BLaER1 (cell line): ENCODE measurements at regions not wholly inside any gene's neighbourhood (a gene's known extent, or its start where the extent isn't known, plus 50 kb on each side); places are given as distances from the start of the nearest gene placed in this dataset.

Experiments used
- H3K27ac ChIP-seq: shearing (Covaris generic); formaldehyde crosslinking; 2 replicates; pipeline ENCODE4 v1.8.1; 2022
- H3K27me3 ChIP-seq: shearing (Covaris generic); formaldehyde crosslinking; 2 replicates; pipeline ENCODE4 v1.8.1; 2022
- H3K36me3 ChIP-seq: shearing (Covaris generic); formaldehyde crosslinking; 2 replicates; pipeline ENCODE4 v1.8.1; 2022
- H3K4me1 ChIP-seq: shearing (Covaris generic); formaldehyde crosslinking; 2 replicates; pipeline ENCODE4 v1.8.1; 2022
- H3K4me2 ChIP-seq: shearing (Covaris generic); formaldehyde crosslinking; 2 replicates; pipeline ENCODE4 v1.8.1; 2022
- H3K4me3 ChIP-seq: shearing (Covaris generic); formaldehyde crosslinking; 2 replicates; pipeline ENCODE4 v1.8.1; 2022
- H3K9ac ChIP-seq: shearing (Covaris generic); formaldehyde crosslinking; 2 replicates; pipeline ENCODE4 v1.8.1; 2022
- H3K9me3 ChIP-seq: shearing (Covaris generic); formaldehyde crosslinking; 2 replicates; pipeline ENCODE4 v1.8.1; 2022
- H4K20me1 ChIP-seq: shearing (Covaris generic); formaldehyde crosslinking; 2 replicates; pipeline ENCODE4 v1.8.1; 2022
- Cebpa-rat ChIP-seq: shearing (Covaris generic); IDR thresholded peaks from 2 replicates; pipeline ENCODE4 v1.8.1; 2022

DNA sequence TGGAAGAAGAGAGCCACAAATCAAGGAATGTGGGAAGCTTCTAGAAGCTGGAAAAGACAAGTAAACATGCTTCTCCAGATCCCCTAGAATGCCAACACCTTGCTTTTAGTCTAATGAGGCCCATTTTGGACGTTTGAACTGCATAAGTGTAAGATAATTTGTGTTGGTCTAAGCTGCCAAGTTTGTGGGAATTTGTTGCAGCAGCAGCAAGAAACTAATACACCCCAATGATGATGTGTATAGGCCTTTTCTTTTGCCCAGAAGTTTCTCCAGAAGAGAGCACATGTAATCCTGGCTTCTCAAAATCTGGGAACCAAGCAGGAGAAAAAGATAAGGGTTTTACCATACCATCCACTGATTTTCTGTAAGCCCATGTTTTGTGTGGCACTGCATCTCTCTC lies 96.1 kb upstream of the DPT start:
- Histone ChIP-seq H3K36me3 (no peaks in the 10 kb centered on the region), H3K4me1 (no peaks in the 10 kb centered on the region), H3K9me3 (no peaks in the 10 kb centered on the region), H3K27ac (no peak overlapping the region), H3K9ac (no peak overlapping the region), H3K4me3 (no peak overlapping the region), H4K20me1 (no peaks in the 10 kb centered on the region), H3K27me3 (no peaks in the 10 kb centered on the region), H3K4me2 (no peak overlapping the region)
- no peak for TF ChIP-seq Cebpa-rat

DNA sequence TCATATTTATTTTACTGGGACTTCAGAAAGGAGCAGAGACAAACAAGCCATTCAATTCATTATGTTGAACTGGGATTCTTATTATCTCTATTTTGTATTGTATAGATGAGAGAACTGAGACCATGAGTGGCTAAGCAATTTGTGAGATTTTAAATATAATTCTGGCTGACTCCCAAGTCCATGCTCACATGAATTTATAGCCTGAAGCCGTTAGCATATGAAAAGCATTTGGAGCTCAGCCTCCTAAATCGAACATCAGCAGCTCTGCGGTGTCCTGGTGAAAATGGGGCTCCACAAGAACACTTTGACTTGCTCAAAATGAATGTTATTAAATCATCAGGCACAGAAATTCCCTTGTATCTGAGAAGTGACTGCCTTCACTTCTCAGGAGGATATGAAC lies 96.8 kb upstream of the DPT start:
- H4K20me1 ChIP-seq, result no peaks in the 10 kb centered on the region
- TF ChIP-seq Cebpa-rat, result no peak

DNA sequence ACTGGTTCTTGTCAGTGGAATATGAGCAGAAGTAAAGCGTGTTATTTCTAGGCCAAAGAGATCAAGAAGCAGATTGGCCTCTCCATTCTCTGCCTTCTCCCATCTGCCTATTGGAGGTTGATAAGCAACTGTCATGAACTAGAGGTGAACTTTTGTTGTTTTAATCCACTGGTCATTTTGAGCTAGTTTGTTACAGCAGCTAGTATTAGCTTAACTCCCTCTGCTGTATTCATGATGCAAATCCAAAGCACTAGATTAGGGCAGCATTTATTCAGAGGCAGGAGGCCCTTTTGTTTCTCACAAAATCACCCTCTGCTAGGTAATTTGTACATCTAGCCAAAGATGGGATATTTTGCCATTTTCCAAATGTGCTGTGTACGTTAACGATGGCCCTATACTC lies 97.3 kb upstream of the DPT start:
- Histone ChIP-seq H3K9me3 (no peaks in the 10 kb centered on the region), H3K9ac (no peak overlapping the region), H4K20me1 (no peaks in the 10 kb centered on the region), H3K4me2 (no peak overlapping the region), H3K36me3 (no peaks in the 10 kb centered on the region), H3K27ac (no peak overlapping the region), H3K4me3 (no peak overlapping the region), H3K27me3 (no peaks in the 10 kb centered on the region), H3K4me1 (no peaks in the 10 kb centered on the region)
- no peak for TF ChIP-seq Cebpa-rat

More for the DNA sequence above, 96.8 kb upstream of the DPT start:
- Histone ChIP-seq H3K4me1 (no peaks in the 10 kb centered on the region), H3K4me2 (no peak overlapping the region), H3K4me3 (no peak overlapping the region), H3K27ac (no peak overlapping the region), H3K9ac (no peak overlapping the region), H3K36me3 (no peaks in the 10 kb centered on the region), H3K9me3 (no peaks in the 10 kb centered on the region), H3K27me3 (no peaks in the 10 kb centered on the region)

DNA sequence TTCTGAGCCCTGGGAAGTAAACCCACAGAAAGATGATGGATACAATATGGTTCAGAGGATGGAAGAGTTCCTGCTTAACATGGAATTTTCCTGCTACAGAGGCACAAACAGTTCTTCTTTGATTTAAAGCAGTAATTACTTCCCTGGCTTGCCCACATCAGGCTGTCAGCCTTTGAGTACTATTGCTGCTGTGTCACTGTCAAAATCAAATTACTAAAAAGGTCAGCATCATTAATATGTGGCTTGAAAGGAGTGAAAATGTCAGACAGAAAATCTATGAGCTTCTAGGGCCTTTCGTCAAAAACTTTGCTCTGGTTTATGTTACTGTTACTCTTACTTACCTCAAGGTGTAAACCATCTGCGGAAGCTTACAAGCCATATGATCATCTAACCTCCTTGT lies 98.6 kb upstream of the DPT start:
- no peak overlapping the region for H3K9ac ChIP-seq
- no peaks in the 10 kb centered on the region for H4K20me1 ChIP-seq
- no peak for TF ChIP-seq Cebpa-rat
- H3K9me3 ChIP-seq, result no peaks in the 10 kb centered on the region
- no peak overlapping the region for H3K4me3 ChIP-seq
- no peaks in the 10 kb centered on the region for H3K27me3 ChIP-seq
- no peaks in the 10 kb centered on the region for H3K4me1 ChIP-seq
- H3K36me3 ChIP-seq, result no peaks in the 10 kb centered on the region
- H3K4me2 ChIP-seq, result no peak overlapping the region
- no peak overlapping the region for H3K27ac ChIP-seq

DNA sequence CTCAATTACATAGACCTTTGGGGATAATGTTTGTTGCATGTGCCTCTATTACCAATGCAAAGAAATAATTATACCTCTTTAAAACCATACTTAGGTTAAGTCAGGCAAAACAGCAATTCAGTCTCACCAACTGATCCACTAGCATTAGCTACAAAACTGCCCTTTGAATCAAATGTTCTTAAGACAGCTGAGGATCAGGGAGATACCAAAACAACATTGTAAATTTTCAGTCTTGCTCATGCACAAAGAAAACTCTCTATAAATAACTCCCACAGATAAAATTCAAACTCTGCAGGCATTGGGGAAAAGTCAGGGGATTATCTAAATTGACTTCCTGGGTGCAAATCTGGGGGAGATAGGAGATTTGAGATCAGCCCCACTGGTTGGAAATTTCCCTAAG lies 100.9 kb upstream of the DPT start:
- H3K4me3 ChIP-seq, result no peak overlapping the region
- H3K9me3 ChIP-seq, result no peaks in the 10 kb centered on the region
- peaks cover 9% of the 10 kb centered on the region for H3K4me1 ChIP-seq
- H3K27me3 ChIP-seq, result no peaks in the 10 kb centered on the region
- no peak for TF ChIP-seq Cebpa-rat
- H3K4me2 ChIP-seq, result no peak overlapping the region
- H4K20me1 ChIP-seq, result no peaks in the 10 kb centered on the region
- no peak overlapping the region for H3K27ac ChIP-seq
- no peaks in the 10 kb centered on the region for H3K36me3 ChIP-seq
- no peak overlapping the region for H3K9ac ChIP-seq

DNA sequence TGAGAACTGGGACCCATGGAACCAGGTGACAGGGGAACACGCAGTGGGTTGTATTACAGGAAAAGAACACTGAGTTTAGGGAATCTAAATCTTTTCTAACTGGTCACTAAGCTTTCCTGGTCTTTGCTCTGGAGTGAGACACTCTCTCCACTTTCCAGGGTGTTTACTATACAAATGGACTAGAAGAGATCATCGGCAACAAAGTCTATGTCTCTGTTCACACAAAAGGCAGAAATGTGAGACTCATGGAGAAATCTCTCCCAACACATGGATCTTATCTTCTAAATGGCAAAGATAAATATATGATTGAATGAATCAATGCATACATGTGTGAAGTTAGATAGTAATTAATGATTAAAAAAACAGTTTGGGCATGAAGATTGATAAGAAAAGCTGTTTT lies 101.6 kb upstream of the DPT start:
- H4K20me1 ChIP-seq, result no peaks in the 10 kb centered on the region
- no peaks in the 10 kb centered on the region for H3K36me3 ChIP-seq
- no peak for TF ChIP-seq Cebpa-rat
- no peak overlapping the region for H3K4me3 ChIP-seq
- no peak overlapping the region for H3K4me2 ChIP-seq
- H3K27ac ChIP-seq, result no peak overlapping the region
- H3K9ac ChIP-seq, result no peak overlapping the region
- peaks cover 9% of the 10 kb centered on the region for H3K4me1 ChIP-seq
- no peaks in the 10 kb centered on the region for H3K27me3 ChIP-seq
- H3K9me3 ChIP-seq, result no peaks in the 10 kb centered on the region

DNA sequence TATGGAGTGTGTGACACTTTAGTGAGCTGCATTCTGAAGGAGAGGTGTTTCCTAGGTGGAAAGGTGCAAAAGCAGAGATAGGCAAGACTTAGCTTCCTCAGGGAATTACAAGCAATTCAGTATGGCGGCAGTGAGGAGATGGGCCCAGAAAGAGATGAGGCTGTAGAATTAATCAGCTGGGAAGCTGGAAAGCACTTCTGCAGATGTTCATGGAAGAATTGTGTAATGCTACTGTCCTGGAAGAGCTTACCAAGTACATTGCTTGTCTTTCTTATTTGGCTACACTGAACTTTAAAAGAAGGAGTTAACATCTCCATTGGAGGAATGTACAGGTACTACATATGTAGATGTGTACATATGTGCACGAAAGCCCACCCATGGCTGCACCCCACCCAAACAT lies 103.7 kb upstream of the DPT start:
- Histone ChIP-seq H4K20me1 (no peaks in the 10 kb centered on the region), H3K36me3 (no peaks in the 10 kb centered on the region), H3K27me3 (no peaks in the 10 kb centered on the region), H3K9me3 (peaks cover 16% of the 10 kb centered on the region), H3K4me1 (peaks cover 9% of the 10 kb centered on the region), H3K4me2 (no peak overlapping the region), H3K9ac (no peak overlapping the region), H3K4me3 (no peak overlapping the region), H3K27ac (no peak overlapping the region)
- no peak for TF ChIP-seq Cebpa-rat

DNA sequence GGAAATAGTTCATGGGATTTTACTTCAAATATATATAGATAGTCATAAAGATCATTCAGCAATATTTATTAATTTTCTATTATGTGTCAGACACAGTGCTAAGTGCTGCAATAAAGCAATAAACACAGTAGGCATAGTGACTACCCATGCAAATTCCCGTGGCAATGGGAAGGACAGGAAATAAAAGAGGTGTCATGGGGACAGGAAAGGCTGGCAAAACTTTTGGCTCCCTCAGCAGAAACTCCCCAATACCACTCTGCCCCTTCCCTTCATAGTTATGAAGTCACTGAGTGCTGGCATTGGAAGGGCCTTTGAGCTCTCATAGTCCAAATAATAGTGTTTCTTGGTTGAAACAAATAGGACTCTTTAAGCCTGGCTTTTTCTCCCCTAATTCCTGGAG lies 104.4 kb upstream of the DPT start:
- no peak for TF ChIP-seq Cebpa-rat
- Histone ChIP-seq H3K4me3 (no peak overlapping the region), H3K27ac (no peak overlapping the region), H3K4me2 (peak overlapping the region; percentile 28), H4K20me1 (no peaks in the 10 kb centered on the region), H3K9ac (no peak overlapping the region), H3K27me3 (no peaks in the 10 kb centered on the region), H3K4me1 (peaks cover 9% of the 10 kb centered on the region), H3K9me3 (peaks cover 16% of the 10 kb centered on the region), H3K36me3 (no peaks in the 10 kb centered on the region)

DNA sequence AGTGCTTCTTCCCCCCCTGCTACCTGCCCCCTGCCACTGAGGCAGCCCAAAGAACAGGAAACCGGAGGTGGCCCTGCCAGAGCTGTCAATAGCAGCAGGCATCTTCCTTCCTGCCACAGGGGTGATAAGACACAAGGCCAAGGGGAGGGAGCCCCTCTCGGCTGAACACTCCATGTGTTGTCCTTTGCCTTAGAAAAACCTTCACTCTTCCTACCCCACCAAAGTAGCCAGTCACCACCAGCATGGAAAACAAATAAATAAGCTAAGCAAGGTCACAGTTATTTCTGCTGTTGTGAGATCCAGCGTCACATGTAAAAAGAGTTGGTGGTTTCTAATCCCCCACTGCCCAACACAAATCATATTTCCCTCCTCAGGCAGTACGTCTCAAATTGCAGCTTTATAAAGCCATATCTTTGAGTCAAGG lies 104.8 kb upstream of the DPT start:
- Histone ChIP-seq H3K27me3 (no peaks in the 10 kb centered on the region), H3K9ac (no peak overlapping the region), H3K4me1 (peaks cover 9% of the 10 kb centered on the region), H3K9me3 (peaks cover 16% of the 10 kb centered on the region), H3K4me2 (peak overlapping the region; percentile 28), H3K27ac (no peak overlapping the region), H3K4me3 (no peak overlapping the region), H3K36me3 (no peaks in the 10 kb centered on the region), H4K20me1 (no peaks in the 10 kb centered on the region)
- TF ChIP-seq Cebpa-rat, result no peak

DNA sequence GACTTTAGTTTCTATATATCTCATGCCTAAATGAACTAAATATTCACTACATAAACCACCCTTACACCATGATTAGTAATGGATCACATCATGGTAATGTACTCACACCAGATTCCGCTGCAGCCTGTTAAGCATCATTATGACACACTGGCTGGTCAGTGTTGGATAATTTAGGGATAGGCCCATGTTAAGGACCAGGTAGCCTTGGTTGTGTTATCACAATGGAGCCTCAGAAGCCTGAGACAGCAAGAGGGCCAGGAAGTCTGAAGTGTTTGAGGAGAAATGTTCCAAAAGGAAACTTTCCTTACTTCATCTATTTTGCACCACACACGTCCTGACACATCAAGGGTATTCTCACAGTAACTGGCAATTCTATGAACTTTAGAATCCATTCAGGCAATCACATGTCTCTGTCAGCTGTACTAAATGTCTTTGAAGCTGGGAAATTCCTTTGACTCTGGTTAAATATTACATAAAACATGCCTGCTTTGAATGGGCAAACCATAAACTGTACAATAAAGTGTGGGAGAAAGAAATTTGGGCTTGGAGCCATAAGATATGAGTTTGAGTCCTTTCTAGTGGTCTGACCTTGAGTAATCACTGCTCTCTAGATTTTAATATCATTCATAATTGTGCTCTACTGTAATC lies 105.3 kb upstream of the DPT start:
- H3K27me3 ChIP-seq, result no peaks in the 10 kb centered on the region
- no peaks in the 10 kb centered on the region for H3K36me3 ChIP-seq
- no peak for TF ChIP-seq Cebpa-rat
- H3K4me1 ChIP-seq, result peaks cover 9% of the 10 kb centered on the region
- peak overlapping the region; percentile 28; the same call in 1 of the 2 replicates for H3K4me2 ChIP-seq
- no peak overlapping the region for H3K9ac ChIP-seq
- no peak overlapping the region for H3K27ac ChIP-seq
- H3K4me3 ChIP-seq, result no peak overlapping the region
- no peaks in the 10 kb centered on the region for H4K20me1 ChIP-seq
- H3K9me3 ChIP-seq, result peaks cover 16% of the 10 kb centered on the region

DNA sequence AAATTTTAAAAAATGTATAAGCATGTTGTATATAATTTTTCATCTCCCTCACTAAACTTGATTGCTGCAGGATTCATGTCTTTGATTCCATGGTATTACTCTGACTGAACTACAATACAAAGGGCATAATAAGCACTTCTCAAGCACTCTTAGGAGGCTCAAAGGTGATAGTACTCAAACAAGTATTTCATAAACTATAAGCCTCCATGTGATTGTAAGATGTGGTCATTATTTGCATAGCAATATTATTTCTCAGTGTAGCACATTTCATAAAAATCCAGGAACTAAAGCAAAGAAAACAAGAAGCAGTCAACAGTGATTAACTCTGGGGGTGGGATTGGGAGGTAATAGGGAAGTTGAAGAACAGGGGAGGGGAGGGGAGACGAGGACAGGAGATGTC lies 106.2 kb upstream of the DPT start:
- H3K9ac ChIP-seq, result no peak overlapping the region
- peaks cover 16% of the 10 kb centered on the region for H3K9me3 ChIP-seq
- H3K4me1 ChIP-seq, result peaks cover 9% of the 10 kb centered on the region
- no peaks in the 10 kb centered on the region for H3K27me3 ChIP-seq
- H3K4me2 ChIP-seq, result no peak overlapping the region
- no peak overlapping the region for H3K27ac ChIP-seq
- no peak for TF ChIP-seq Cebpa-rat
- H4K20me1 ChIP-seq, result no peaks in the 10 kb centered on the region
- no peaks in the 10 kb centered on the region for H3K36me3 ChIP-seq
- H3K4me3 ChIP-seq, result no peak overlapping the region
